HG02642 (cell line): ENCODE measurements at regions not wholly inside any gene's neighbourhood (a gene's known extent, or its start where the extent isn't known, plus 50 kb on each side); places are given as distances from the start of the nearest gene placed in this dataset.

Experiments
- ATAC-seq: cut with Tn5 transposase; IDR thresholded peaks from one replicate; pipeline ENCODE4 v1.9.1; 2021; ENCODE audit warnings: mild to moderate bottlenecking; ENCODE audit not compliant: unreplicated experiment, poor library complexity

- ATAC-seq: no peak
Observed at GRCh38 chr12:75715323-75715644, 203.9 kb upstream of the KRR1 start.

DNA sequence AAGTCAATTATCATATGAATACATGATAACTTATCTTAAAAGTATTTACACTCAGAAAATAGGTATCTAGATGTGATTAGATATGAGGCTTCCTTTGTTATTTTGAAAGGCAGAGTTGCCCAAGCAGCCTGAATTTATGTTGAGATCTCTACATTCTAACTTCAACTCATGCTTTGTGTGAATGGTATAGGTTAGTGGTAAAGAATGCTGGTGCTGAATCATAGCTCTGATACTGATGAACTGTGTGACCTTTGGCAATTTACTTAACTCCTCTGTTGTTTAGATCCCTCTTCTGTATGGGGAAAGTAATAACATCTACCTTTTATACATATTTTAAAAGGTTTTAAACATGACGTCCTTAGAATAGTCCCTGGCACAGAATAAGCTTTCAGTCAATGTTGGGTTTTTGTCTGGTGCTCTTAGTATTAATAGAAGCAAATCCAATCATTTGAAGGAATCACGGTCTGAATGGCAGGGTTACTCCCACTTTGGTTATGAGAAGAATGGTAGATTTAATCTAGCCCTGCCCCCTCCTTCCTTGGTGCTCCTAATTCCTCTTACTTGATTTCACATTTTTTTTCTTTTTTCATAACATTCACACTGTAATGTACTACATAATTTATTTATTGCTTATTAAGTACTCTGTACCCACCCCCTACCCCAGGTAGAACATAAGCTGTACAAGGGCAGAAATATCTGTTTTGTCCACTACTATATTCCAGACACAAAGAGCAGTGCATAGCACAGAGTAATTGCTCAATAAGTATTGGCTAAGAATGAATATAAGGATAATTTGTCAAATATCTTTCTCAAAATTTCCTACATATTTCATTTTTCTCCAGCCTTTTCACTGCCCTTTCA lies 203.3 kb upstream of the KRR1 start:
- ATAC-seq: no peak

DNA sequence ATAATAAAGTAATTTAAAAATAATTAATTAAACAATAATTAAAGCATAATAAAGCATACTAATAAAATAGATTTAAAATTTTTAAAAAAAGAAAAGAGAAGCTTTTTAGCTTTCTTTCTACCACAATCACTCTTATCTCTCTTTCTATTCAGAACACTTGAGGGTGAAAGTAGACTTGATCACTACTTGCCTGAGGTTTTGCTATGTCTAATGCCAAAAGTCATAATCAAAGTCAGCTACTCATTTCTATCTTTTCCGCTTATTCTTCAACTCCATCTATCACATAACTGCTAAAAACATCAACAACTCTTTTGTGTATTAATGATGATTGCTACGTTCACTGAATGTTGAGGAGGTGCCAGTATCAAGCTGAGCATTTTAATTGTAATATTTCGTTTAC lies 202.0 kb upstream of the KRR1 start:
- ATAC-seq: no peak

- ATAC-seq: no peak
Observed at GRCh38 chr12:75712223-75712622, 200.8 kb upstream of the KRR1 start.

DNA sequence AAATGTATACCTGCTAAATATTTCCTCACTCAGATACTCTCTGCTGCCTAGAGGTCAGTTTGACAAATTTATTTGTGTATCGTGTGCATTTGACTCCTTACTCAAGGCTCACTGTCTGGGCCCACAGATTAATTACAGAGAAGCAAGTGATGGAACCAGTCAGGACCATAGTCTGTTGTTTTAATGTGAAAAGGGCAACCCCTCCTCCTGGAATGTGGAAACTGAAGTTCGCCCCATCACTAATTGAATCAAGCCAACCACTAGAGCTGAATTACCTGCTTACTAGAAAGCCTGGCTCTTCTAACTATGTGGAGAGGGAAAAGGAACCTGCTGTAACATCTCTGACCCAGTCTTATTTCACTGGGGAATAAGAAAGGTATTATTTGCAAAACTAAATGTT lies 199.9 kb upstream of the KRR1 start:
- ATAC-seq: no peak

GRCh38 chr12:75710361-75711069 lies 199.1 kb upstream of the KRR1 start:
- ATAC-seq: no peak

- ATAC-seq: no peak
Observed at GRCh38 chr12:75709503-75709902, 198.1 kb upstream of the KRR1 start.

GRCh38 chr12:75708802-75709201 lies 197.4 kb upstream of the KRR1 start:
- no peak for ATAC-seq

- no peak for ATAC-seq
Observed at GRCh38 chr12:75707983-75708382, 196.6 kb upstream of the KRR1 start.

DNA sequence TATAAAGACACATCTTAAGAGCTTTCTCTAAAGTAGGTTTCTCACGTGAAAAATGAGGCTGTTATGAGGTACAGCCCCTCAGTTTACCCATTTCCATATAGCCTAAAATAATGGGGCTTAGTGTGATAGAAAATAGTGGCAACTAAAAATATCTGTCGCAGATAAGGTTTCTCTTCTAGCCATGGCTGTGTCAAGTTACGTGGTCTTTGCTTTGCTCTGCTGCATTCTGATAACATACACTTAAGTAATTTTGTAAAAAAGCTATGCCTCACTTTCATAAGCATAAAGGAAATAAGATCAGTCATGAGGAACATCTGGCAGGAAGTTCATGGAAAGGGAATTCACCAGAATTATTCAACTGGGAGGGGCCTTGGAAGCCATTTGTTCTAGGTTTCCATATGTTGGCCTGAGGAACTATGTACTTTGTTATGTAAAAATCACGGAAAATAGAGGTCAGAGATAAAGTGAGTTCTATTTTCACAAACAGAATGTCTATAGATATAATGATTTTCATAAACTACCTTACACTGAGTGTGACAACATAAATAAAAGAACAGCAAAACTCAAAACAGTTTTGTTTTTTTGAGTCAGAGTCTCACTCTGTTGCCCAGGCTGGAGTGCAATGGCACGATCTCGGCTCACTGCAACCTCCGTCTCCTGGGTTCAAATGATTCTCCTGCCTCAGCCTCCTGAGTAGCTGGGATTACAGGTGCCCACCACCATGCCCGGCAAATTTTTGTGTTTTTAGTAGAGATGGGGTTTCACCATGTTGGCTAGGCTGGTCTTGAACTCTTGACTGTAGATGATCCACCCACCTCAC lies 195.6 kb upstream of the KRR1 start:
- ATAC-seq: no peak

DNA sequence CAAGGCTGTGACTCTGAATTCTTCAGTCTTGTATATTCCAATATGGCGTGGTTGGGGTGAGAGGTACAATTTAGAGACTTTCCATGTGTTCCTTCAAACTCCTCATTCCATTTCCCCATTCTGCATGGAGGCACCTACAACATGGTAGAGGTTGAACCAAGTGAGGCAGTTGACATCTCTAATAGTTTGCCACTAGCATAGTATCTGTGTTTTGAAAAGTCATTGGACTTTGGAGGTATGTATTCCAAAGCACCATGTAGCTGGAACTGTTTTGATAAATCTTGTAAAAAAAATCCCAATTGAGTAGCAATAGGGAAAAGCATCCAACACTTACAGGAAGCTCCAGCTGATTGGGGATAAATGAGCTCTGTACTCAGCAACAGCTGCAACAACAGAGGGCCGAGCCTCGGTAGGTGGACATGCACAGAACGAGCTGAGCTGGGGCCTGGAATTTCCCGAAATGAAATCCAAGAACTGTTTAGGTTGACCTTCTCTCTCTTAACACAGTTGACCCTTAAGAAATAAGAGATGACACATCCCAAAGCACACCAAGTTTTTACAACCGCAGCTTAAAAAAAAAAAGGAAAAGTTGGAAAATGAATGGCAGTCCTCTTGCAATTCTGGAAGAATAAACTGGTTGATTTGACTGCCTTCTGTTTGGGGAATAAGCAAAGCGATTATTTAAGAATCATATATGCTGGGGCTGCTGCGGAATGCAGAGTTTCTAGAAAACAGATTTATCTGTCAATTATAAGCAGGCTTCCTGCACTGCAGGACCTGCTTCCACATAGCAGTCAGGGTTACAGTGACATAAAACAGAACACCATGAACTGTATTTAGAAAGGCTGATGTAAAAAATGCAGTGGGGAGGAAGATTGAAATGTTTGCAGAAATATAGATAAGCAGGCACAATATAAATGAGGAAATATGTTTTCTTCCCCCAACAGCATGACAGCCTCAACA lies 194.6 kb upstream of the KRR1 start:
- no peak for ATAC-seq

DNA sequence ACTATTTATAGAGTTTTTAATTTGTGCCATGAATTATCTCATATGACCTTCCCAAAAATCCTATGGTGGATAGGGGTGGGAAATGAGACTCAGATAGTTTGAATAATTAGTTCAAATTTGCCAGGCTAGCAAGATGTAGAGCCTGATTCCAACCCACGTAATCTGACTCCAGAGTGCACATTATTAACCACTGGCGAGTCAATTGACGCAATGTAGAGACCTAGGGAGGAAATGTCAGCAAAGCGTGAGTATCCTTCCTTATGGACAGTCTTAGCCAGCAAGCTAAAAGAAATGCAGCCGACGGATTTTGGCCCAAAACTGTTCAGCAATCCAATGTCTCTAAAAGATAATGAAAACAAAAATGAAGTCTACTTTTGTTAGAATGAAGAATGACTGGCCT lies 193.3 kb upstream of the KRR1 start:
- ATAC-seq: no peak

- ATAC-seq: no peak
Observed at GRCh38 chr12:75704208-75704607, 192.8 kb upstream of the KRR1 start.

GRCh38 chr12:75703131-75703530 lies 191.7 kb upstream of the KRR1 start:
- no peak for ATAC-seq

DNA sequence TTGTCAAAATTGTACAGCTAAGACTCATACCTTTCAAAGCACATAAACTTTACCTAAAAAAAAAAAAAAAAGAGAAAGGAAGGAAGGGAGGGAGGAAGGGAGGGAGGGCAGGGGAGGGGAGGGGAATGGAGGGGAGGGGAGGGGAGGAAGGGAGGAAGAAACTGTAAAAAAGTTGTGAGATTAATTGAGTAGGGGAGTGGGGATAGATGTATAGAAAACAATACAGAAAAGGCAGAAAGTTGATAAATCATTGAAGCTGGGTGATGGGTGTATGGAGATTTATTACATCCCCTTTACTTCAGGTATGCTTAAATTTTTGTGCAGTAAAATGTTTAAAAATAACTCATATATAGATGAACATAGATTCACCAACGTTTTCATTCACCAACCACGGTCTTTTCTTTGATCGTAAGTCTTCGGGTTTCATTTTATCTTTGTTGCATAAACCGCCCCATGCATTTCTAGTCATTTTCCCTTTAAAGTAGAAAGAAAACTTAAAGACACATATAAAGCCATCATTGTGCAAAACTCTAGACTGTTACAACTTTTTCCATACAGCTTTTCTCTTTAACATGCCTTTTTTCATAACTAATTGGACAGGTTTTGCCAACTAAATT lies 191.2 kb upstream of the KRR1 start:
- ATAC-seq: no peak

- ATAC-seq: no peak
Observed at GRCh38 chr12:75701859-75702258, 190.4 kb upstream of the KRR1 start.

DNA sequence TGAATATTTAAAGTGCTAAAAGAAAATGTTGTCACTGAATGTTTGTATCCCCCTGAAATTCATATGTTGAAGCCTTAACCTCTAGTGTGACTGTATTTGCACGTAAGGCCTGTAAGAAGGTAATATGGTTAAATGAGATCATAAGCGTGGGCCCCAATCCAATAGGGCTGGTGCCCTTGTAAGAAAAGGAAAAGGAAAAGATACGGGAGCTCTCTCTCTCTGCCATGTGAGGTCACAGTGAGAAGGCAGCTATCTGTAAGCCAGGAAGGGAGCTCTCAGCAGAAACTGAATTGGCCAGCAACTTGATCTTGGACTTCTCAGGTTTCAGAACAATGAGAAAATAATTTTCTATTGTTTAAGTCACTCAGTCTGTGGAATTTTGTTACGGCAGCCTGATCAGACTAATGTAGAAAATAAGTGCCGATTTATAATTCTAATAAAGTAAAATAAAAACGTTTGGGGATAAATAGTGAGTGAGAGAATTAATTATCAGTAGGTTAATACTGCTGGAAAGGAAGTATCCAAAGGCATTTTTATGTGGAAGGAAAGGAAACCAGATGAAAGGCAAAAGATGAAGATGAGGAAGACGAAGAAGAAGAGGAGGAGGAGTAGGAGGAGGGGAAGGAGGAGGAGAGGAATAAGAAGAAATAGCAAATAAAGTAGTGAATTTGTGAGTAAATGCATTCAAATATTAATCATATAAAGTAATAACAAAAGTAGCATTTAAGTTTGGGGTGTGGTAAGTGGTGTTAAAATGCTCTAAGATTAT lies 188.5 kb upstream of the KRR1 start:
- no peak for ATAC-seq

GRCh38 chr12:75699251-75699650 lies 187.8 kb upstream of the KRR1 start:
- no peak for ATAC-seq

GRCh38 chr12:75698052-75698451 lies 186.6 kb upstream of the KRR1 start:
- no peak for ATAC-seq
